GM23338 (cell line): ENCODE measurements at regions not wholly inside any gene's neighbourhood (a gene's known extent, or its start where the extent isn't known, plus 50 kb on each side); places are given as distances from the start of the nearest gene placed in this dataset.

ENCODE experiments used
- EZH2 ChIP-seq: fragments of 200-600 bp; sonication (generic); IDR thresholded peaks from one replicate; pipeline ENCODE4 v1.8.0; 2017; ENCODE audit warnings: antibody characterized with exemption, mild to moderate bottlenecking, low read depth; ENCODE audit not compliant: unreplicated experiment
- POLR2AphosphoS5 ChIP-seq: IDR thresholded peaks from 2 replicates; pipeline ENCODE4 v1.6.1; 2016; ENCODE audit warnings: antibody characterized with exemption, low read depth
- TF ChIP-seq, protein P1 (sequence below), 2 experiments: fragments of 200-600 bp in 1 of 2; sonication (generic) in 1 of 2; conservative IDR thresholded peaks; 2 replicates each; pipeline versions ENCODE4 v1.5.1 to v1.6.1; 2016 to 2017; ENCODE audit warnings: antibody characterized with exemption in 2 of 2, low read depth in 2 of 2, mild to moderate bottlenecking in 2 of 2, moderate library complexity in 1 of 2
- TF ChIP-seq, protein P2 (sequence below): IDR thresholded peaks from one replicate; pipeline ENCODE4 v1.6.1; 2018; ENCODE audit warnings: antibody characterized with exemption; ENCODE audit not compliant: unreplicated experiment

DNA sequence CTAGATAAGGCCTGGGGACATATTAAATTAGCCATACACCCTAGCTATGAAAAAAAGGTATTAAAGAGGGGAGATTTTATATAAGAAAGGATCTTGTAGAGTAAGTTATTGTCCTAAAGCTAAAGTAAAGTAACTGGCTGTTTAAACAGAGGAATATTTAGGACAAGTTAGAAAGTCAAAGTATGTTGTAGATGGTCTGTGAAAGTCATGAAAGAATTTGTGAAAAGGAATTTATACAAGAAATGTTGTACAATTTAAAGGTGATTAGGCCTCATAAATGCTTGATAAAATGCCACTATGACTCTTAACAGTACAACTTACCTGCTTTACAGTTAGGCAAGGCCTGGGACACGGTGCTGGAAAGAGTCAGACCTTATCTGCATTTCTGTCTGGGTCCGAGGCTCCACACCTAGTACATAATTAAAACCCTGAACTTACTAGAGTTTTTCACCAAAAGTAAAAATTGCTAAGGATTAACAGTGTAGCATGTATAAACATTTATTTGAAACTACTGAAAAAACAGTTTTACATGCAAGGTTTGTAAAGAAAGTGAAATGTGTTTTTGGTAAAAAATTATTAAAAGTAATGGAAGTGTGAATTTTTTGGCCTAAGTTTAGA lies 445.3 kb upstream of the TOM1L1 start:
- TF ChIP-seq, protein P1, sequence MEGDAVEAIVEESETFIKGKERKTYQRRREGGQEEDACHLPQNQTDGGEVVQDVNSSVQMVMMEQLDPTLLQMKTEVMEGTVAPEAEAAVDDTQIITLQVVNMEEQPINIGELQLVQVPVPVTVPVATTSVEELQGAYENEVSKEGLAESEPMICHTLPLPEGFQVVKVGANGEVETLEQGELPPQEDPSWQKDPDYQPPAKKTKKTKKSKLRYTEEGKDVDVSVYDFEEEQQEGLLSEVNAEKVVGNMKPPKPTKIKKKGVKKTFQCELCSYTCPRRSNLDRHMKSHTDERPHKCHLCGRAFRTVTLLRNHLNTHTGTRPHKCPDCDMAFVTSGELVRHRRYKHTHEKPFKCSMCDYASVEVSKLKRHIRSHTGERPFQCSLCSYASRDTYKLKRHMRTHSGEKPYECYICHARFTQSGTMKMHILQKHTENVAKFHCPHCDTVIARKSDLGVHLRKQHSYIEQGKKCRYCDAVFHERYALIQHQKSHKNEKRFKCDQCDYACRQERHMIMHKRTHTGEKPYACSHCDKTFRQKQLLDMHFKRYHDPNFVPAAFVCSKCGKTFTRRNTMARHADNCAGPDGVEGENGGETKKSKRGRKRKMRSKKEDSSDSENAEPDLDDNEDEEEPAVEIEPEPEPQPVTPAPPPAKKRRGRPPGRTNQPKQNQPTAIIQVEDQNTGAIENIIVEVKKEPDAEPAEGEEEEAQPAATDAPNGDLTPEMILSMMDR (conservative IDR thresholded peaks at IDR 0.05; ENCODE audit: low read depth in 2 of 2) = no peak
- TF ChIP-seq, protein P2, sequence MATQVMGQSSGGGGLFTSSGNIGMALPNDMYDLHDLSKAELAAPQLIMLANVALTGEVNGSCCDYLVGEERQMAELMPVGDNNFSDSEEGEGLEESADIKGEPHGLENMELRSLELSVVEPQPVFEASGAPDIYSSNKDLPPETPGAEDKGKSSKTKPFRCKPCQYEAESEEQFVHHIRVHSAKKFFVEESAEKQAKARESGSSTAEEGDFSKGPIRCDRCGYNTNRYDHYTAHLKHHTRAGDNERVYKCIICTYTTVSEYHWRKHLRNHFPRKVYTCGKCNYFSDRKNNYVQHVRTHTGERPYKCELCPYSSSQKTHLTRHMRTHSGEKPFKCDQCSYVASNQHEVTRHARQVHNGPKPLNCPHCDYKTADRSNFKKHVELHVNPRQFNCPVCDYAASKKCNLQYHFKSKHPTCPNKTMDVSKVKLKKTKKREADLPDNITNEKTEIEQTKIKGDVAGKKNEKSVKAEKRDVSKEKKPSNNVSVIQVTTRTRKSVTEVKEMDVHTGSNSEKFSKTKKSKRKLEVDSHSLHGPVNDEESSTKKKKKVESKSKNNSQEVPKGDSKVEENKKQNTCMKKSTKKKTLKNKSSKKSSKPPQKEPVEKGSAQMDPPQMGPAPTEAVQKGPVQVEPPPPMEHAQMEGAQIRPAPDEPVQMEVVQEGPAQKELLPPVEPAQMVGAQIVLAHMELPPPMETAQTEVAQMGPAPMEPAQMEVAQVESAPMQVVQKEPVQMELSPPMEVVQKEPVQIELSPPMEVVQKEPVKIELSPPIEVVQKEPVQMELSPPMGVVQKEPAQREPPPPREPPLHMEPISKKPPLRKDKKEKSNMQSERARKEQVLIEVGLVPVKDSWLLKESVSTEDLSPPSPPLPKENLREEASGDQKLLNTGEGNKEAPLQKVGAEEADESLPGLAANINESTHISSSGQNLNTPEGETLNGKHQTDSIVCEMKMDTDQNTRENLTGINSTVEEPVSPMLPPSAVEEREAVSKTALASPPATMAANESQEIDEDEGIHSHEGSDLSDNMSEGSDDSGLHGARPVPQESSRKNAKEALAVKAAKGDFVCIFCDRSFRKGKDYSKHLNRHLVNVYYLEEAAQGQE = no peak
- no peak for TF ChIP-seq EZH2
- no peak for TF ChIP-seq POLR2AphosphoS5
